ENCODE measurements at regions not wholly inside any gene's neighbourhood (a gene's known extent, or its start where the extent isn't known, plus 50 kb on each side); places are given as distances from the start of the nearest gene placed in this dataset.

- WGBS (ENCODE audit: extremely low coverage, insufficient read length, low lambda C conversion rate): no CpG with 5 or more reads among the region's 2 CpGs
- Mint-ChIP-seq H3K9me3 (no peaks in the 10 kb centered on the region), H3K4me3 (no peak overlapping the region), H3K36me3 (ENCODE audit: insufficient read depth in 1 of 3, low read depth in 3 of 3) (no peaks in the 10 kb centered on the region), H3K27ac (no peak overlapping the region), H3K4me1 (no peaks in the 10 kb centered on the region), H3K27me3 (ENCODE audit: low read depth) (peaks cover 2% of the 10 kb centered on the region)
- Histone ChIP-seq H3K4me2 (ENCODE audit: insufficient read depth, insufficient read length, low read length) (no peak overlapping the region), H3K4me1 (ENCODE audit: insufficient read depth, low read length) (no peaks in the 10 kb centered on the region), H4K91ac (ENCODE audit: insufficient read length, low read depth, low read length) (no peak overlapping the region), H3K27ac (ENCODE audit: insufficient read length, low read depth, low read length) (no peak overlapping the region), H4K20me1 (ENCODE audit: control insufficient read depth, insufficient read depth, insufficient read length) (peaks cover 2% of the 10 kb centered on the region), H2AFZ (ENCODE audit: low read length) (no peak overlapping the region), H3K79me2 (ENCODE audit: insufficient read depth, low read length) (no peaks in the 10 kb centered on the region), H2BK15ac (ENCODE audit: low read depth, low read length) (no peak overlapping the region), H3K9ac (ENCODE audit: extremely low read depth, insufficient read length, low read length) (no peak overlapping the region), H3K4ac (ENCODE audit: low read depth, low read length) (no peak overlapping the region), H2AK5ac (ENCODE audit: insufficient read length, low read length) (no peak overlapping the region), H4K8ac (replicated peaks; ENCODE audit: insufficient read length, low read depth, low read length) (no peak overlapping the region), H2BK120ac (ENCODE audit: low read depth, low read length, poor library complexity, severe bottlenecking) (no peak overlapping the region), H3K23ac (ENCODE audit: insufficient read length, low read depth, low read length) (no peak overlapping the region), H3K79me1 (ENCODE audit: insufficient read depth, low read depth, low read length, poor library complexity, severe bottlenecking) (no peaks in the 10 kb centered on the region), H3K9me3 (ENCODE audit: control insufficient read depth, low read depth, low read length) (no peaks in the 10 kb centered on the region), H2BK5ac (ENCODE audit: insufficient read length, low read length) (no peak overlapping the region), H3K23me2 (ENCODE audit: insufficient read length, low read depth, low read length, poor library complexity, severe bottlenecking) (no peaks in the 10 kb centered on the region), H4K5ac (ENCODE audit: insufficient read length, low read depth, low read length) (no peak overlapping the region), H2BK20ac (ENCODE audit: low read depth, low read length, poor library complexity, severe bottlenecking) (no peak overlapping the region), H3K27me3 (ENCODE audit: insufficient read depth, low read length) (no peaks in the 10 kb centered on the region), H3K18ac (ENCODE audit: insufficient read length, low read depth, low read length) (no peak overlapping the region), H2BK12ac (ENCODE audit: insufficient read length, low read depth, low read length) (no peak overlapping the region), H3T11ph (ENCODE audit: low read length) (no peak overlapping the region), H3K14ac (ENCODE audit: insufficient read depth, low read length) (no peak overlapping the region), H3K56ac (ENCODE audit: insufficient read length, low read depth, low read length) (no peak overlapping the region)
- no peak for TF ChIP-seq CTCF (conservative IDR thresholded peaks at IDR 0.05)
- no peak for DNase-seq
Measured at GRCh38 chr20:57857969-57858368, 148.2 kb upstream of the PMEPA1 start.
